PC-3 (cell line): ENCODE measurements at regions not wholly inside any gene's neighbourhood (a gene's known extent, or its start where the extent isn't known, plus 50 kb on each side); places are given as distances from the start of the nearest gene placed in this dataset.

ENCODE experiments used
- ATAC-seq: fragments of 200-7000 bp; cut with Tn5 transposase; 2 replicates; pipeline ENCODE4 v1.9.1; 2020; ENCODE audit warnings: mild to moderate bottlenecking, moderate library complexity
- BruUV-seq: library from RNA; stranded (reverse); fragments of 400-500 nt; replicated peaks from 2 replicates; lab custom pipeline; 2021; lab: Mats Ljungman, UMichigan
- CTCF ChIA-PET: fragments of 300-600 bp; sonication (Branson Sonifier 250); formaldehyde crosslinking; loops from one replicate; lab custom pipeline; 2022; ENCODE audit warnings: antibody characterized with exemption; lab: Charles Lee
- POLR2A ChIA-PET: fragments of 300-600 bp; sonication (Branson Sonifier 250); formaldehyde crosslinking; loops from one replicate; lab custom pipeline; 2022; ENCODE audit warnings: antibody characterized with exemption; ENCODE audit not compliant: unreplicated experiment; lab: Charles Lee
- DNase-seq: peaks from one replicate; pipeline ENCODE4 v3.0.0-alpha.2; 2015
- H2AFZ ChIP-seq: fragments of 300-600 bp; sonication (generic); 2 replicates; pipeline ENCODE4 v1.6.0; 2016; ENCODE audit warnings: antibody characterized with exemption, low read length
- H3F3A ChIP-seq: fragments of 300-600 bp; sonication (generic); one replicate; pipeline ENCODE4 v1.6.0; 2017; ENCODE audit warnings: antibody characterized with exemption, low read length, control low read depth, mild to moderate bottlenecking; ENCODE audit not compliant: unreplicated experiment
- H3K27ac ChIP-seq: fragments of 300-600 bp; sonication (generic); 2 replicates; pipeline ENCODE4 v1.5.1; 2016; ENCODE audit warnings: mild to moderate bottlenecking, low read length
- H3K27me3 ChIP-seq: fragments of 300-600 bp; sonication (generic); 2 replicates; pipeline ENCODE4 v1.6.1; 2016; ENCODE audit warnings: low read length, mixed read lengths
- H3K36me3 ChIP-seq: fragments of 300-600 bp; sonication (generic); 2 replicates; pipeline ENCODE4 v1.6.1; 2016; ENCODE audit warnings: low read depth, mixed run types, low read length, mixed read lengths
- H3K4me1 ChIP-seq: fragments of 300-600 bp; sonication (generic); 2 replicates; pipeline ENCODE4 v1.5.1; 2016; ENCODE audit warnings: low read length; ENCODE audit not compliant: insufficient read depth
- H3K4me2 ChIP-seq: fragments of 300-600 bp; sonication (generic); 2 replicates; pipeline ENCODE4 v1.6.0; 2016; ENCODE audit warnings: low read length
- H3K4me3 ChIP-seq: fragments of 300-600 bp; sonication (generic); 2 replicates; pipeline ENCODE4 v1.5.1; 2016; ENCODE audit warnings: mild to moderate bottlenecking, low read length, mixed read lengths
- H3K79me2 ChIP-seq: fragments of 300-600 bp; sonication (generic); 2 replicates; pipeline ENCODE4 v1.6.1; 2017; ENCODE audit warnings: low read length, mixed read lengths
- H3K9ac ChIP-seq: fragments of 300-600 bp; sonication (generic); 2 replicates; pipeline ENCODE4 v1.6.0; 2016; ENCODE audit warnings: mild to moderate bottlenecking, low read length
- H3K9me2 ChIP-seq: fragments of 300-600 bp; sonication (generic); replicated peaks from 2 replicates; pipeline ENCODE4 v1.6.1; 2016; ENCODE audit warnings: mixed run types, low read length, mixed read lengths
- H3K9me3 ChIP-seq: fragments of 300-600 bp; sonication (generic); 2 replicates; pipeline ENCODE4 v1.6.1; 2016; ENCODE audit warnings: low read length, mixed read lengths
- H4K20me1 ChIP-seq: fragments of 300-600 bp; sonication (generic); 2 replicates; pipeline ENCODE4 v1.6.1; 2016; ENCODE audit warnings: low read length, mixed read lengths
- CTCF ChIP-seq: fragments of 300-600 bp; sonication (generic); conservative IDR thresholded peaks from 2 replicates; pipeline ENCODE4 v1.5.1; 2017; ENCODE audit warnings: antibody characterized with exemption, low read depth, mild to moderate bottlenecking, low read length
- EZH2 ChIP-seq: fragments of 300-600 bp; sonication (generic); IDR thresholded peaks from one replicate; pipeline ENCODE4 v1.6.1; 2017; ENCODE audit warnings: antibody characterized with exemption, mild to moderate bottlenecking, low read length; ENCODE audit not compliant: unreplicated experiment
- EZH2phosphoT487 ChIP-seq: fragments of 300-600 bp; sonication (generic); IDR thresholded peaks from 2 replicates; pipeline ENCODE4 v1.6.1; 2018; ENCODE audit warnings: mild to moderate bottlenecking, antibody characterized with exemption, low read length, borderline replicate concordance
- intact Hi-C: fragments of 100-400 bp; cut with micrococcal nuclease; formaldehyde crosslinking; loops from 2 replicates; pipeline ENCODE4 v1.9.0; 2023

GRCh38 chr11:119830400-119830799 lies 101.4 kb upstream of the NECTIN1 start:
- no peak for TF ChIP-seq EZH2phosphoT487
- no peak for TF ChIP-seq CTCF
- TF ChIP-seq EZH2: no peak
- H3K9me2 ChIP-seq: no peaks in the 10 kb centered on the region
- intact Hi-C loops: no loop called here
- no peaks in the 10 kb centered on the region for H3K4me1 ChIP-seq
- ATAC-seq: no peak
- no peaks in the 10 kb centered on the region for H4K20me1 ChIP-seq
- no peaks in the 10 kb centered on the region for H3F3A ChIP-seq
- no peak overlapping the region for H2AFZ ChIP-seq
- peaks cover 67% of the 10 kb centered on the region for H3K27me3 ChIP-seq
- no peaks in the 10 kb centered on the region for H3K9me3 ChIP-seq
- DNase-seq: no peak
- no peaks in the 10 kb centered on the region for H3K79me2 ChIP-seq
- no peak overlapping the region for H3K27ac ChIP-seq
- H3K9ac ChIP-seq: no peak overlapping the region
- no peak overlapping the region for H3K4me2 ChIP-seq
- CTCF ChIA-PET: no interaction called here
- POLR2A ChIA-PET: no interaction called here
- H3K4me3 ChIP-seq: no peak overlapping the region
- no TSS peak for BruUV-seq
- no peaks in the 10 kb centered on the region for H3K36me3 ChIP-seq

GRCh38 chr11:119829402-119829801 lies 100.4 kb upstream of the NECTIN1 start:
- peaks cover 67% of the 10 kb centered on the region for H3K27me3 ChIP-seq
- intact Hi-C loops: no loop called here
- H4K20me1 ChIP-seq: no peaks in the 10 kb centered on the region
- no peaks in the 10 kb centered on the region for H3F3A ChIP-seq
- BruUV-seq: no TSS peak
- H3K36me3 ChIP-seq: no peaks in the 10 kb centered on the region
- DNase-seq: peak; percentile 10
- no peak overlapping the region for H3K4me3 ChIP-seq
- H3K4me1 ChIP-seq: no peaks in the 10 kb centered on the region
- no peak overlapping the region for H2AFZ ChIP-seq
- H3K4me2 ChIP-seq: no peak overlapping the region
- H3K27ac ChIP-seq: no peak overlapping the region
- no peaks in the 10 kb centered on the region for H3K79me2 ChIP-seq
- ChIA-PET POLR2A (no interaction called here), CTCF (no interaction called here)
- no peaks in the 10 kb centered on the region for H3K9me2 ChIP-seq
- no peaks in the 10 kb centered on the region for H3K9me3 ChIP-seq
- ATAC-seq: no peak
- TF ChIP-seq EZH2phosphoT487: no peak
- TF ChIP-seq CTCF: no peak
- no peak for TF ChIP-seq EZH2
- no peak overlapping the region for H3K9ac ChIP-seq

DNA sequence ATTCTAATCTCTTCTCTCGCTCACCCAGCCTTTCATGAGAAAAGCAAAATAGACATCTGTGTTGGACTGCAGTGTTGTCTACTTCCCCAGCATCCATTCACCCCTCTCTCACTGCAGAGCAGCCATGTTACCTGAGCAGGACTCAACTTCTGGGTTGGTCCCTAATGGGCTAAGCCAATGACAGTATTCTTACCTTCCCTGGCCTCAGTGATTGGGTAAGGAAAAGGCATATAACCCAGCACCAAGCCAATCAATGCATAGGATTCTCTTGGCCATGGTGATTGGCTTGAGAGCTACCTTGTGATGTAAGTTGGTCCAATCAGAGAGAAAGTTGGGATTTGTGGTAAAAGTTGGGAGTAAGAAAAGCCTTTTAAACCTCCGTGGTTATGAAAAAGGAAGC lies 99.8 kb upstream of the NECTIN1 start:
- TF ChIP-seq EZH2 (no peak), CTCF (no peak), EZH2phosphoT487 (no peak)
- Histone ChIP-seq H3K4me1 (no peaks in the 10 kb centered on the region), H3K79me2 (no peaks in the 10 kb centered on the region), H3K4me2 (no peak overlapping the region), H3F3A (no peaks in the 10 kb centered on the region), H4K20me1 (no peaks in the 10 kb centered on the region), H3K9ac (no peak overlapping the region), H3K9me3 (no peaks in the 10 kb centered on the region), H2AFZ (no peak overlapping the region), H3K36me3 (no peaks in the 10 kb centered on the region), H3K27ac (no peak overlapping the region), H3K4me3 (no peak overlapping the region), H3K27me3 (peaks cover 67% of the 10 kb centered on the region), H3K9me2 (no peaks in the 10 kb centered on the region)
- DNase-seq (no peak), ATAC-seq (no peak)
- CTCF ChIA-PET: no interaction called here
- POLR2A ChIA-PET: no interaction called here
- BruUV-seq: no TSS peak
- intact Hi-C loops: no loop called here
